Esophagus muscularis mucosa (tissue), 4 donors: ENCODE measurements at regions not wholly inside any gene's neighbourhood (a gene's known extent, or its start where the extent isn't known, plus 50 kb on each side); places are given as distances from the start of the nearest gene placed in this dataset.

ENCODE experiments used
- EP300 ChIP-seq: sonication (generic); formaldehyde crosslinking; IDR thresholded peaks from one replicate; pipeline ENCODE4 v1.6.1; 2017; ENCODE audit warnings: antibody characterized with exemption
- POLR2A ChIP-seq: fragments of 450-650 bp; IDR thresholded peaks from one replicate; pipeline ENCODE4 v1.6.1; 2017; ENCODE audit warnings: antibody characterized with exemption, moderate library complexity, mild to moderate bottlenecking, low read depth
- POLR2AphosphoS5 ChIP-seq, 2 donors: sonication (generic); formaldehyde crosslinking; IDR thresholded peaks; one replicate each; pipeline ENCODE4 v1.6.1; 2017; ENCODE audit warnings: antibody characterized with exemption in 2 of 2
- TF ChIP-seq, protein P1 (sequence below), 3 experiments: fragments of 200-600 bp in 2 of 3; fragments of 450-650 bp in 1 of 3; sonication (generic) in 2 of 3; IDR thresholded peaks; one replicate each; pipeline ENCODE4 v1.5.1; 2017 to 2019; ENCODE audit warnings: antibody characterized with exemption in 3 of 3, mild to moderate bottlenecking in 2 of 3, moderate library complexity in 1 of 3

DNA sequence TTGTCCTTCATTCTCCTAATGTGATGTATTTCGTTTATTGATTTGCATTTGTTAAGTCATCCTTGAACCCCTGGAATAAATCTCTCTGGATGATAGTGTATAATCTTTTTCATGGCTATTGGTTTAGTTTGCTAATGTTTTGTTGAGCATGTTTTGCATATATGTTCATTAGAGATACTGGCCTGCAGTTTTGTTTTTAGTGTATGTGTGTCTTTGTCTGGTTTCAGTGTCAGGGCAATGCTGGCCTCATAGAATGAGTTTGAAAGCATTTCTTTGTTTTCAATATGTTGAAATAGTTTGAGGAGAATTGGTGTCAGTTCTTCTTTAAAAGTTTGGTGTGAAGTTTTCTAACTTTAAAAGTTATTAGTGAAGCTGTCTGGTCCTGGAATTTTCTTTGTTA is 149.6 kb upstream of the ATP10B start:
- TF ChIP-seq, protein P1, sequence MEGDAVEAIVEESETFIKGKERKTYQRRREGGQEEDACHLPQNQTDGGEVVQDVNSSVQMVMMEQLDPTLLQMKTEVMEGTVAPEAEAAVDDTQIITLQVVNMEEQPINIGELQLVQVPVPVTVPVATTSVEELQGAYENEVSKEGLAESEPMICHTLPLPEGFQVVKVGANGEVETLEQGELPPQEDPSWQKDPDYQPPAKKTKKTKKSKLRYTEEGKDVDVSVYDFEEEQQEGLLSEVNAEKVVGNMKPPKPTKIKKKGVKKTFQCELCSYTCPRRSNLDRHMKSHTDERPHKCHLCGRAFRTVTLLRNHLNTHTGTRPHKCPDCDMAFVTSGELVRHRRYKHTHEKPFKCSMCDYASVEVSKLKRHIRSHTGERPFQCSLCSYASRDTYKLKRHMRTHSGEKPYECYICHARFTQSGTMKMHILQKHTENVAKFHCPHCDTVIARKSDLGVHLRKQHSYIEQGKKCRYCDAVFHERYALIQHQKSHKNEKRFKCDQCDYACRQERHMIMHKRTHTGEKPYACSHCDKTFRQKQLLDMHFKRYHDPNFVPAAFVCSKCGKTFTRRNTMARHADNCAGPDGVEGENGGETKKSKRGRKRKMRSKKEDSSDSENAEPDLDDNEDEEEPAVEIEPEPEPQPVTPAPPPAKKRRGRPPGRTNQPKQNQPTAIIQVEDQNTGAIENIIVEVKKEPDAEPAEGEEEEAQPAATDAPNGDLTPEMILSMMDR (IDR thresholded peaks at IDR 0.05) = no peak
- TF ChIP-seq POLR2AphosphoS5 (IDR thresholded peaks at IDR 0.05) (no peak), POLR2A (no peak), EP300 (no peak)
